ENCODE measurements at regions not wholly inside any gene's neighbourhood (a gene's known extent, or its start where the extent isn't known, plus 50 kb on each side); places are given as distances from the start of the nearest gene placed in this dataset.
"Not testable (repeated sequence)": the region's sequence is repeated elsewhere in the genome, so short reads cannot be mapped to it uniquely, and the experiment has no call there.

- DNase-seq: no peak
Observed at GRCh38 chr2:17184512-17184911, 333.7 kb downstream of the RAD51AP2 start.

- no peak for DNase-seq
Observed at GRCh38 chr2:17182399-17182798, 335.8 kb downstream of the RAD51AP2 start.

GRCh38 chr2:17181051-17181752, 337.0 kb downstream of the RAD51AP2 start:
- no peak for DNase-seq

- no peak for DNase-seq
Observed at GRCh38 chr2:17179145-17179808, 339.0 kb downstream of the RAD51AP2 start.

GRCh38 chr2:17177088-17177487, 341.2 kb downstream of the RAD51AP2 start:
- no peak for DNase-seq

- DNase-seq: no peak
Observed at GRCh38 chr2:17171446-17172049, 346.7 kb downstream of the RAD51AP2 start.

- no peak for DNase-seq
Observed at GRCh38 chr2:17166506-17166905, 351.7 kb downstream of the RAD51AP2 start.

GRCh38 chr2:17164550-17164949, 353.7 kb downstream of the RAD51AP2 start:
- no peak for DNase-seq

- no peak for DNase-seq
Observed at GRCh38 chr2:17163638-17164037, 354.6 kb downstream of the RAD51AP2 start.

GRCh38 chr2:17162713-17163112, 355.5 kb downstream of the RAD51AP2 start:
- no peak for DNase-seq

GRCh38 chr2:17160594-17160993, 357.6 kb downstream of the RAD51AP2 start:
- DNase-seq: no peak

- no peak for DNase-seq
Observed at GRCh38 chr2:17156086-17156485, 362.2 kb downstream of the RAD51AP2 start.

GRCh38 chr2:17149945-17150344, 368.3 kb downstream of the RAD51AP2 start:
- no peak for DNase-seq

GRCh38 chr2:17148407-17149145, 369.7 kb downstream of the RAD51AP2 start:
- no peak for DNase-seq

- DNase-seq: no peak
Observed at GRCh38 chr2:17146358-17146757, 371.9 kb downstream of the RAD51AP2 start.

GRCh38 chr2:17136877-17137276, 381.4 kb downstream of the RAD51AP2 start:
- no peak for DNase-seq

- DNase-seq: no peak
Observed at GRCh38 chr2:17136231-17136630, 382.0 kb downstream of the RAD51AP2 start.

- DNase-seq: no peak
Observed at GRCh38 chr2:17135619-17136018, 382.6 kb downstream of the RAD51AP2 start.

- no peak for DNase-seq
Observed at GRCh38 chr2:17133052-17133671, 385.1 kb downstream of the RAD51AP2 start.

- DNase-seq: not testable (repeated sequence)
Observed at GRCh38 chr2:17130627-17131026, 387.6 kb downstream of the RAD51AP2 start.

- DNase-seq: no peak
Observed at GRCh38 chr2:17125989-17126620, 392.1 kb downstream of the RAD51AP2 start.

GRCh38 chr2:17124575-17125318, 393.5 kb downstream of the RAD51AP2 start:
- no peak for DNase-seq

Measured in CD4-positive, alpha-beta T cell treated with Interferon gamma for 1 hour (primary cell).